Smooth muscle cell (in vitro differentiated cells): ENCODE measurements at regions not wholly inside any gene's neighbourhood (a gene's known extent, or its start where the extent isn't known, plus 50 kb on each side); places are given as distances from the start of the nearest gene placed in this dataset.
"Not testable (repeated sequence)": the region's sequence is repeated elsewhere in the genome, so short reads cannot be mapped to it uniquely, and the experiment has no call there.

ENCODE experiments used
- DNase-seq: peaks from one replicate; lab custom pipeline; 2025; ENCODE audit not compliant: unreplicated experiment; lab: John Stamatoyannopoulos, UW
- H2AFZ ChIP-seq: fragments of 200-600 bp; sonication (generic); 2 replicates; pipeline ENCODE4 v1.6.0; 2016; ENCODE audit warnings: antibody characterized with exemption, low read depth, mild to moderate bottlenecking
- H3F3A ChIP-seq: fragments of 200-600 bp; sonication (generic); 2 replicates; pipeline ENCODE4 v1.6.0; 2017; ENCODE audit warnings: antibody characterized with exemption, low read depth
- H3K27ac ChIP-seq: fragments of 200-600 bp; sonication (generic); 2 replicates; pipeline ENCODE4 v1.5.1; 2016; ENCODE audit warnings: low read depth, mild to moderate bottlenecking
- H3K27me3 ChIP-seq: fragments of 200-600 bp; sonication (generic); 2 replicates; pipeline ENCODE4 v1.6.1; 2016; ENCODE audit warnings: low read depth, mild to moderate bottlenecking
- H3K36me3 ChIP-seq: fragments of 200-600 bp; sonication (generic); 2 replicates; pipeline ENCODE4 v1.5.1; 2016; ENCODE audit warnings: low read depth
- H3K4me1 ChIP-seq: fragments of 200-600 bp; sonication (generic); 2 replicates; pipeline ENCODE4 v1.5.1; 2016; ENCODE audit warnings: low read depth
- H3K4me2 ChIP-seq: fragments of 200-600 bp; sonication (generic); 2 replicates; pipeline ENCODE4 v1.6.0; 2016; ENCODE audit warnings: mild to moderate bottlenecking
- H3K4me3 ChIP-seq: fragments of 200-600 bp; sonication (generic); 2 replicates; pipeline ENCODE4 v1.5.1; 2016; ENCODE audit warnings: mild to moderate bottlenecking
- H3K79me2 ChIP-seq: fragments of 200-600 bp; sonication (generic); 2 replicates; pipeline ENCODE4 v1.6.0; 2016; ENCODE audit warnings: low read depth, mild to moderate bottlenecking
- H3K9ac ChIP-seq: fragments of 200-600 bp; sonication (generic); 2 replicates; pipeline ENCODE4 v1.6.0; 2016; ENCODE audit warnings: low read depth
- H3K9me3 ChIP-seq: fragments of 200-600 bp; sonication (generic); replicated peaks from 2 replicates; pipeline ENCODE4 v1.5.1; 2016; ENCODE audit warnings: low read depth
- H4K20me1 ChIP-seq: fragments of 200-600 bp; sonication (generic); 2 replicates; pipeline ENCODE4 v1.6.0; 2016; ENCODE audit warnings: low read depth
- CTCF ChIP-seq: fragments of 200-600 bp; sonication (generic); IDR thresholded peaks from 2 replicates; pipeline ENCODE4 v1.5.1; 2017; ENCODE audit warnings: borderline replicate concordance, mild to moderate bottlenecking, antibody characterized with exemption; ENCODE audit not compliant: insufficient read depth, poor library complexity, severe bottlenecking
- WGBS: methylation state at CpG from one replicate; pipeline ENCODE4 v1.1.7; 2016; ENCODE audit warnings: low lambda C conversion rate; 5-methylcytosine and 5-hydroxymethylcytosine counted together

GRCh38 chr14:84496677-84497076 lies 1033.3 kb upstream of the FLRT2 start:
- no peaks in the 10 kb centered on the region for H3F3A ChIP-seq
- DNase-seq = no peak
- TF ChIP-seq CTCF = no peak
- no peaks in the 10 kb centered on the region for H3K79me2 ChIP-seq
- 96% methylated on average over 2 of the region's 2 CpGs for WGBS
- no peaks in the 10 kb centered on the region for H3K9me3 ChIP-seq
- H3K4me2 ChIP-seq = no peak overlapping the region
- no peak overlapping the region for H2AFZ ChIP-seq
- H3K4me1 ChIP-seq = no peaks in the 10 kb centered on the region
- no peaks in the 10 kb centered on the region for H3K27me3 ChIP-seq
- H3K27ac ChIP-seq = no peak overlapping the region
- no peak overlapping the region for H3K9ac ChIP-seq
- no peaks in the 10 kb centered on the region for H4K20me1 ChIP-seq
- H3K36me3 ChIP-seq = no peaks in the 10 kb centered on the region
- no peak overlapping the region for H3K4me3 ChIP-seq

- 98% methylated on average over 18 of the region's 18 CpGs for WGBS
- H3K9me3 ChIP-seq, H3K27ac ChIP-seq: not testable (repeated sequence)
Measured at GRCh38 chr14:84512823-84513222, 1017.1 kb upstream of the FLRT2 start.

GRCh38 chr14:84519836-84520235 lies 1010.1 kb upstream of the FLRT2 start:
- H3K27ac ChIP-seq = no peak overlapping the region
- TF ChIP-seq CTCF = no peak
- H3K27me3 ChIP-seq = no peaks in the 10 kb centered on the region
- H3K4me2 ChIP-seq = no peak overlapping the region
- no peak for DNase-seq
- no peak overlapping the region for H2AFZ ChIP-seq
- no peaks in the 10 kb centered on the region for H3K4me1 ChIP-seq
- H3K9ac ChIP-seq = no peak overlapping the region
- no peaks in the 10 kb centered on the region for H3K9me3 ChIP-seq
- 74% methylated on average over 3 of the region's 3 CpGs for WGBS
- no peaks in the 10 kb centered on the region for H3K79me2 ChIP-seq
- no peaks in the 10 kb centered on the region for H4K20me1 ChIP-seq
- H3F3A ChIP-seq = no peaks in the 10 kb centered on the region
- no peaks in the 10 kb centered on the region for H3K36me3 ChIP-seq
- no peak overlapping the region for H3K4me3 ChIP-seq

More at GRCh38 chr14:84512823-84513222, 1017.1 kb upstream of the FLRT2 start:
- not testable (repeated sequence) for H3K4me2 ChIP-seq, H3K9ac ChIP-seq, H2AFZ ChIP-seq, H3F3A ChIP-seq, DNase-seq, H4K20me1 ChIP-seq, H3K36me3 ChIP-seq, H3K79me2 ChIP-seq, H3K27me3 ChIP-seq, H3K4me3 ChIP-seq, H3K4me1 ChIP-seq

- Histone ChIP-seq H3K9ac (no peak overlapping the region), H3F3A (no peaks in the 10 kb centered on the region), H3K27ac (no peak overlapping the region), H3K4me2 (no peak overlapping the region), H2AFZ (no peak overlapping the region), H3K27me3 (no peaks in the 10 kb centered on the region), H3K9me3 (no peaks in the 10 kb centered on the region), H3K36me3 (no peaks in the 10 kb centered on the region), H3K79me2 (no peaks in the 10 kb centered on the region), H4K20me1 (no peaks in the 10 kb centered on the region), H3K4me3 (no peak overlapping the region), H3K4me1 (no peaks in the 10 kb centered on the region)
- WGBS = 91% methylated on average over 1 of the region's 1 CpG
- DNase-seq = no peak
- TF ChIP-seq CTCF = no peak
Measured at GRCh38 chr14:84520711-84521338, 1009.1 kb upstream of the FLRT2 start.
